Left ventricle myocardium inferior (tissue), 1 donor: ENCODE measurements at regions not wholly inside any gene's neighbourhood (a gene's known extent, or its start where the extent isn't known, plus 50 kb on each side); places are given as distances from the start of the nearest gene placed in this dataset.

ENCODE experiments used
- DNase-seq: peaks from one replicate; pipeline ENCODE4 v3.0.0-alpha.2; 2020
- H3K27ac ChIP-seq: fragments of 200-600 bp; replicated peaks from 2 replicates; pipeline ENCODE4 v1.8.0; 2021
- H3K27me3 ChIP-seq: fragments of 200-600 bp; 2 replicates; pipeline ENCODE4 v1.8.0; 2021; ENCODE audit warnings: low read depth
- H3K36me3 ChIP-seq: fragments of 200-600 bp; 2 replicates; pipeline ENCODE4 v1.8.0; 2021
- H3K4me1 ChIP-seq: fragments of 200-600 bp; 2 replicates; pipeline ENCODE4 v1.8.0; 2021
- H3K4me3 ChIP-seq: fragments of 200-600 bp; 2 replicates; pipeline ENCODE4 v1.8.0; 2021; ENCODE audit warnings: mild to moderate bottlenecking, moderate library complexity
- H3K9me3 ChIP-seq: fragments of 200-600 bp; replicated peaks from 2 replicates; pipeline ENCODE4 v1.8.0; 2021
- CTCF ChIP-seq: fragments of 200-600 bp; IDR thresholded peaks from 2 replicates; pipeline ENCODE4 v1.8.0; 2021; ENCODE audit warnings: antibody characterized with exemption, mild to moderate bottlenecking, borderline replicate concordance
- intact Hi-C: fragments of 100-400 bp; cut with micrococcal nuclease; formaldehyde crosslinking; loops from one replicate; pipeline ENCODE4 v1.11.0; 2022
- donor health status: DM: no; HTN: yes; CAD: no; lungs with severe emphysema.

- DNase-seq = no peak
- no peak for TF ChIP-seq CTCF
- intact Hi-C loops = no loop called here
- Histone ChIP-seq H3K4me1 (peaks cover 77% of the 10 kb centered on the region), H3K4me3 (no peak overlapping the region), H3K27ac (peak overlapping the region; percentile 79), H3K36me3 (no peaks in the 10 kb centered on the region), H3K27me3 (peaks cover 8% of the 10 kb centered on the region), H3K9me3 (no peaks in the 10 kb centered on the region)
Observed at GRCh38 chr5:168019143-168019542, 272.3 kb upstream of the WWC1 start.

- H3K27me3 ChIP-seq = peaks cover 8% of the 10 kb centered on the region
- peak overlapping the region; percentile 79 for H3K27ac ChIP-seq
- intact Hi-C loops = no loop called here
- no peak overlapping the region for H3K4me3 ChIP-seq
- H3K9me3 ChIP-seq = no peaks in the 10 kb centered on the region
- H3K36me3 ChIP-seq = no peaks in the 10 kb centered on the region
- no peak for DNase-seq
- H3K4me1 ChIP-seq = peaks cover 88% of the 10 kb centered on the region
- TF ChIP-seq CTCF = no peak
Observed at GRCh38 chr5:168020542-168021294, 270.7 kb upstream of the WWC1 start.

DNA sequence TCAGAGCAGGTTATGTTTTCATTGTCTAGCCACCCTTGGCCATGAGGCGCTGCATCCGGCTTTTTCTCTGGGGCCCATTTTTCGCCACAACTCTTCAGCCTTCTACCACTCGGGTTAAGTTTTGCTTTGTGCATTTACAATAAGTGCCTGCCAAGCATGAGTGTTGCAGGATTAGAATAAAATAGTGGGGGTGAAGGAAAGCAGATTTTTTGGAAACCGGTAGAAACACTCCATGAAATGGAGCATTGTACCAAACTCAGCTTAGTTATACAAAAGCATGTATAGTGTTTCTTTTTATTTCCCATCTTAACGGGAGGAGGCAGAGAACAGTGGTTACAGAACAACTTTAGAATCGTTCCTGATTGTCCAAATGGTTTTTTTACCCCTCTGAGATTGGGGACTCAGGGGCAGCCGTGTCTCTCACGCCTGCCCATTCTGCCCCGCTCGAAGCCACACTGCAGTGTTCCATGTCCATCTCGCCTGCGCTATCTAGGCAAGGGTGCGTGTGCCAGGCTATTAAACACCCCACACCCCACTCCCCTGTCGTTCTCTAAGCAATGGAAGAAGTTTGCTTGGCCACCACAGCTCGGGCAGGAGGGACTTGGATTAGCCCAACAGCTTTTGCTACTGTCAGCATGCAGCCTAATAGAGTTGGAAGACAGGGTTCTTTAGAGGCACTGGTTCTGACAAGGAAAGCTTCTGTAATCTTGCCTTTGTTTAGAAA lies 268.8 kb upstream of the WWC1 start:
- peaks cover 93% of the 10 kb centered on the region for H3K4me1 ChIP-seq
- DNase-seq = no peak
- H3K27ac ChIP-seq = peak overlapping the region; percentile 79
- intact Hi-C loops = no loop called here
- H3K36me3 ChIP-seq = no peaks in the 10 kb centered on the region
- no peaks in the 10 kb centered on the region for H3K9me3 ChIP-seq
- H3K27me3 ChIP-seq = peaks cover 8% of the 10 kb centered on the region
- no peak for TF ChIP-seq CTCF
- H3K4me3 ChIP-seq = peak overlapping the region; percentile 11

- Histone ChIP-seq H3K4me1 (peaks cover 93% of the 10 kb centered on the region), H3K27ac (peak overlapping the region; percentile 79), H3K36me3 (no peaks in the 10 kb centered on the region), H3K9me3 (no peaks in the 10 kb centered on the region), H3K27me3 (peaks cover 8% of the 10 kb centered on the region), H3K4me3 (peak overlapping the region; percentile 11)
- peak; percentile 73 for DNase-seq
- no peak for TF ChIP-seq CTCF
- intact Hi-C loops = no loop called here
Observed at GRCh38 chr5:168023191-168023590, 268.3 kb upstream of the WWC1 start.

GRCh38 chr5:168024306-168024705 lies 267.1 kb upstream of the WWC1 start:
- intact Hi-C loops = no loop called here
- no peaks in the 10 kb centered on the region for H3K9me3 ChIP-seq
- no peak for DNase-seq
- peak overlapping the region; percentile 79 for H3K27ac ChIP-seq
- no peaks in the 10 kb centered on the region for H3K36me3 ChIP-seq
- TF ChIP-seq CTCF = no peak
- H3K4me1 ChIP-seq = peaks cover 93% of the 10 kb centered on the region
- H3K27me3 ChIP-seq = peaks cover 8% of the 10 kb centered on the region
- H3K4me3 ChIP-seq = no peak overlapping the region
